ENCODE measurements at regions not wholly inside any gene's neighbourhood (a gene's known extent, or its start where the extent isn't known, plus 50 kb on each side); places are given as distances from the start of the nearest gene placed in this dataset.

GRCh38 chr9:27660148-27660547 lies 86.9 kb upstream of the C9orf72 start:
- TF ChIP-seq, protein P1, sequence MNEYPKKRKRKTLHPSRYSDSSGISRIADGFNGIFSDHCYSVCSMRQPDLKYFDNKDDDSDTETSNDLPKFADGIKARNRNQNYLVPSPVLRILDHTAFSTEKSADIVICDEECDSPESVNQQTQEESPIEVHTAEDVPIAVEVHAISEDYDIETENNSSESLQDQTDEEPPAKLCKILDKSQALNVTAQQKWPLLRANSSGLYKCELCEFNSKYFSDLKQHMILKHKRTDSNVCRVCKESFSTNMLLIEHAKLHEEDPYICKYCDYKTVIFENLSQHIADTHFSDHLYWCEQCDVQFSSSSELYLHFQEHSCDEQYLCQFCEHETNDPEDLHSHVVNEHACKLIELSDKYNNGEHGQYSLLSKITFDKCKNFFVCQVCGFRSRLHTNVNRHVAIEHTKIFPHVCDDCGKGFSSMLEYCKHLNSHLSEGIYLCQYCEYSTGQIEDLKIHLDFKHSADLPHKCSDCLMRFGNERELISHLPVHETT (tag by site-specific recombination; IDR thresholded peaks at IDR 0.05), result no peak
- TF ChIP-seq ZBTB17 (tag by site-specific recombination; IDR thresholded peaks at IDR 0.05) (no peak), ZNF24 (tag by site-specific recombination; IDR thresholded peaks at IDR 0.05) (no peak), RBAK (tag by site-specific recombination; IDR thresholded peaks at IDR 0.05) (no peak), ZNF114 (tag by site-specific recombination; IDR thresholded peaks at IDR 0.05) (no peak)
- TF ChIP-seq, protein P2, sequence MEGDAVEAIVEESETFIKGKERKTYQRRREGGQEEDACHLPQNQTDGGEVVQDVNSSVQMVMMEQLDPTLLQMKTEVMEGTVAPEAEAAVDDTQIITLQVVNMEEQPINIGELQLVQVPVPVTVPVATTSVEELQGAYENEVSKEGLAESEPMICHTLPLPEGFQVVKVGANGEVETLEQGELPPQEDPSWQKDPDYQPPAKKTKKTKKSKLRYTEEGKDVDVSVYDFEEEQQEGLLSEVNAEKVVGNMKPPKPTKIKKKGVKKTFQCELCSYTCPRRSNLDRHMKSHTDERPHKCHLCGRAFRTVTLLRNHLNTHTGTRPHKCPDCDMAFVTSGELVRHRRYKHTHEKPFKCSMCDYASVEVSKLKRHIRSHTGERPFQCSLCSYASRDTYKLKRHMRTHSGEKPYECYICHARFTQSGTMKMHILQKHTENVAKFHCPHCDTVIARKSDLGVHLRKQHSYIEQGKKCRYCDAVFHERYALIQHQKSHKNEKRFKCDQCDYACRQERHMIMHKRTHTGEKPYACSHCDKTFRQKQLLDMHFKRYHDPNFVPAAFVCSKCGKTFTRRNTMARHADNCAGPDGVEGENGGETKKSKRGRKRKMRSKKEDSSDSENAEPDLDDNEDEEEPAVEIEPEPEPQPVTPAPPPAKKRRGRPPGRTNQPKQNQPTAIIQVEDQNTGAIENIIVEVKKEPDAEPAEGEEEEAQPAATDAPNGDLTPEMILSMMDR (tag by site-specific recombination; IDR thresholded peaks at IDR 0.05), result no peak

Data from HEK293 (cell line).